PC-3 (cell line): ENCODE measurements at regions not wholly inside any gene's neighbourhood (a gene's known extent, or its start where the extent isn't known, plus 50 kb on each side); places are given as distances from the start of the nearest gene placed in this dataset.

Source experiments
- EZH2phosphoT487 ChIP-seq: fragments of 300-600 bp; sonication (generic); IDR thresholded peaks from 2 replicates; pipeline ENCODE4 v1.6.1; 2018; ENCODE audit warnings: mild to moderate bottlenecking, antibody characterized with exemption, low read length, borderline replicate concordance
- TF ChIP-seq, protein P1 (sequence below): fragments of 300-600 bp; sonication (generic); conservative IDR thresholded peaks from 2 replicates; pipeline ENCODE4 v1.5.1; 2017; ENCODE audit warnings: antibody characterized with exemption, low read depth, mild to moderate bottlenecking, low read length

DNA sequence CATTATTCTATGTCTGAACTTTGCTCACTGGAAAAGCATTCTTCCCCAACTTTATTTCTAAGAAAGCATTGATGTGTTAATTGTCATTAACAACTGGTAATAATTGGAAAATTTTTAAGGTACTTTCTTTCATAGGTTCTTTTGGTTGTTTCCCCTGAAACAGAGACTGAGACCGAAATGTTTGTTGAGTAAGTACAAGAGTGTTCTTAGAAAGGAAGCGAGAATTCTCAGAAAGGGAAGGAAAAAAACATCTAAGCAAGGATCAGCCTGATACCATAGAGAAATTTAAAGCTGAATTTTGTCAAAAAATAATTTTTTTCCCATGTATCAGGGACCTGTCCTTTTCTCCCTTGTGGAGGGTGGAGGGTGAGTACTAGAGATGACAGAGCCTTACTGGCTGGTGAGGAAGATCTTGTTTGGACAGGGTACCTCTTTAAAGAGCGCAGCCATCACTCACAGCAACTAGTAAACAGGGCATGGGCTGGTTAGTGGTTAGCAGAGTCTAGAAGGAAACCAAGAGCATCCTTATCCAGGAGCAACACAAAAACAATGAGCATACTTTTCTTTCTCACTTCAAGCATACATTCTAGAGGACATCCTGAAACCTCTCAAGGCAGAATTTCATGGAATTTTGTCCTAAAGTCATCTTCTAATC is 898.5 kb downstream of the DNAH5 start:
- TF ChIP-seq, protein P1, sequence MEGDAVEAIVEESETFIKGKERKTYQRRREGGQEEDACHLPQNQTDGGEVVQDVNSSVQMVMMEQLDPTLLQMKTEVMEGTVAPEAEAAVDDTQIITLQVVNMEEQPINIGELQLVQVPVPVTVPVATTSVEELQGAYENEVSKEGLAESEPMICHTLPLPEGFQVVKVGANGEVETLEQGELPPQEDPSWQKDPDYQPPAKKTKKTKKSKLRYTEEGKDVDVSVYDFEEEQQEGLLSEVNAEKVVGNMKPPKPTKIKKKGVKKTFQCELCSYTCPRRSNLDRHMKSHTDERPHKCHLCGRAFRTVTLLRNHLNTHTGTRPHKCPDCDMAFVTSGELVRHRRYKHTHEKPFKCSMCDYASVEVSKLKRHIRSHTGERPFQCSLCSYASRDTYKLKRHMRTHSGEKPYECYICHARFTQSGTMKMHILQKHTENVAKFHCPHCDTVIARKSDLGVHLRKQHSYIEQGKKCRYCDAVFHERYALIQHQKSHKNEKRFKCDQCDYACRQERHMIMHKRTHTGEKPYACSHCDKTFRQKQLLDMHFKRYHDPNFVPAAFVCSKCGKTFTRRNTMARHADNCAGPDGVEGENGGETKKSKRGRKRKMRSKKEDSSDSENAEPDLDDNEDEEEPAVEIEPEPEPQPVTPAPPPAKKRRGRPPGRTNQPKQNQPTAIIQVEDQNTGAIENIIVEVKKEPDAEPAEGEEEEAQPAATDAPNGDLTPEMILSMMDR: no peak
- no peak for TF ChIP-seq EZH2phosphoT487
